ENCODE measurements at regions not wholly inside any gene's neighbourhood (a gene's known extent, or its start where the extent isn't known, plus 50 kb on each side); places are given as distances from the start of the nearest gene placed in this dataset.
"Not testable (repeated sequence)": the region's sequence is repeated elsewhere in the genome, so short reads cannot be mapped to it uniquely, and the experiment has no call there.

DNA sequence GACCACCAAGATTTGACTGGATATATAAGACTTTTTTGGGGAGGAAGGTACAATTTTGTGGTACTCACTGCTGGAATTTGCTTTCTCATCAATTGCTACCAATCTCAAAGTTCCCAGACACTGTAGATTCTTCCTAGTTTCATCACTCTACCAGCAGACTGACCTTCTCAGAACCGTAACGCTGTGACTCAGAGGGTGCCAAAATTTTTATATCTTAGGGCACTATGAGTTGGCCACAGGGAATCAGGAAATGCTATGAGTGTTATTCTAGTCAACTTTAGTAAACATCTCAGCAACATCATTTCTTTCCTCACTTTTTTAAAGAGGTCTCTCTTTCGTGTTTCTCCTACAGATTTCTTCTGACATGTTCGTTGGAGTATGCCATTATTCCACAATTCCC, 499.0 kb downstream of the TMX3 start:
- no peak for DNase-seq

- no peak for DNase-seq
These were observed 528.9 kb downstream of the TMX3 start for GRCh38 chr18:68186039-68186438.

GRCh38 chr18:68181956-68182355, 533.0 kb downstream of the TMX3 start:
- DNase-seq, result no peak

- no peak for DNase-seq
These were observed 535.1 kb downstream of the TMX3 start for GRCh38 chr18:68179811-68180210.

- no peak for DNase-seq
These were observed 536.0 kb downstream of the TMX3 start for GRCh38 chr18:68178921-68179320.

GRCh38 chr18:68177807-68178702, 536.9 kb downstream of the TMX3 start:
- DNase-seq, result no peak

DNA sequence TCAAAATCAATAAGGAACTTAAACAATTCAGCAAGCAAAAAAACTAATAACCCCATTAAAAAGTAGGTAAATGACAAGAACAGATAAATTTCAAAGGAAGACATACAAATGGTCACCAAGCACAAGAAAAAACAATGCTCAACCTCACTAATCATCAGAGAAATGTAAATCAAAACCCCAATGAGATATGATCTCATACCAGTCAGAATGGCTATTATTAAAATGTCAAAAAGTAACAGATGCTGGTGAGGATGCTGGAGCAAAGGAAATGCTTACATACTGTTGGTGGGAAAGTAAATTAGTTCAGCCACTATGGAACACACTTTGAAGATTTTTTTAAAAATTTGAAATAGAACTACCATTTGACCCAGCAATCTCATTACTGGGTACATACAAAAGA, 538.0 kb downstream of the TMX3 start:
- no peak for DNase-seq

GRCh38 chr18:68172842-68173549, 541.9 kb downstream of the TMX3 start:
- no peak for DNase-seq

DNA sequence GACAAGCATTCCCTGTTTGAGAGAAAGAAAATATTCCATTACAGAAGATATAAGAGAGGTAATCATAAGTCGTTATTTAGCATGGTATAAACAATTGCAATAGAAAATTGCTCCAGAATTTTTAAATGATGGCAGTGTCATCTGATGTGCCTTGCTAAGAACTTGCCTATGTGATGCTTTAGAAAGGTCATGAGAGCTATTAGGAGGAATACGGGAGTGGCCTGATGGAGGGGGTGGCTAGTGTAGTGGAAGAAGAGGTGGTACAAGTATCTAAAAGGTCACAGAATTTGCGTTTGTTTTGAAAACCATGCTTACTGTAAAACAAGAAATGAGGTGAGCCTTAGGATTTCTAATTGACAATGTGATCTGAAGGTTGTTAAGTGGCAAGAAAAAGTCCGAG, 550.0 kb downstream of the TMX3 start:
- DNase-seq, result no peak

DNA sequence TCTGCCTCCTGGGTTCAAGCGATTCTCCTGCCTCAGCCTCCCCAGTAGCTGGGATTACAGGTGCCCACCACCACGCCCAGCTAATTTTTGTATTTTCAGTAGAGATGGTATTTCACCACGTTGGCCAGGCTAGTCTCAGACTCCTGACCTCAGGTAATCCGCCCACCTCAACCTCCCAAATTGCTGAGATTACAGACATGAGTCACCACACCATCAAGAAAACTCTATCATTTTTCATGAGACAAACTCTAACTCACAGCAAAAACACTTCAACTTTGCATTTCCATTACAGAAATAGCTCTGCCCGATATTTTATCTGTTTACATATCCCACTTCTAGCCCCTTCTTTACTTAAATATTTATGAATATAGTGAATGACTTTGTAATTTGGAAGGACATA, 561.1 kb downstream of the TMX3 start:
- DNase-seq, result not testable (repeated sequence)

DNA sequence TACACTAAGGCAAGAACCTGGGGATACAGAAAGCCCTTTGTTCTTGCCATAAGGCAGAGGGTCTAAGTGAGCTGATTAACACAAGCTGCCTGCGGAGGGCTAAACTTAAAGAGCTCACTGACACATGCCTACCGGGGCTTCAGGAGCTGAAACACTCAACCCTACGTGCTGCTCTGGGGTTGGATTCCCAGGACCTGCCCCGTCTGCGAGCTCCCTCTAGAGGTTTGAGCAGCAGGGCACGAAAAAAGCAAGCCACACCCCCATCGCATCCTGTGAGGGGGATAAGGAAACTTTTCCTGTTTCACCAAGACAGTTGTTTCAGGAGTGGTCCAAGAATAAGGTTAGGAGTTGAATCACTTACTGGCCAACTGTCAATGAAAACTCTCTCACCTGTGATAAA, 562.1 kb downstream of the TMX3 start:
- no peak for DNase-seq

- DNase-seq, result no peak
These were observed 563.9 kb downstream of the TMX3 start for GRCh38 chr18:68150961-68151360.

- no peak for DNase-seq
These were observed 566.0 kb downstream of the TMX3 start for GRCh38 chr18:68148863-68149262.

GRCh38 chr18:68147728-68148127, 567.2 kb downstream of the TMX3 start:
- DNase-seq, result no peak

GRCh38 chr18:68121826-68122225, 593.1 kb downstream of the TMX3 start:
- DNase-seq, result no peak

DNA sequence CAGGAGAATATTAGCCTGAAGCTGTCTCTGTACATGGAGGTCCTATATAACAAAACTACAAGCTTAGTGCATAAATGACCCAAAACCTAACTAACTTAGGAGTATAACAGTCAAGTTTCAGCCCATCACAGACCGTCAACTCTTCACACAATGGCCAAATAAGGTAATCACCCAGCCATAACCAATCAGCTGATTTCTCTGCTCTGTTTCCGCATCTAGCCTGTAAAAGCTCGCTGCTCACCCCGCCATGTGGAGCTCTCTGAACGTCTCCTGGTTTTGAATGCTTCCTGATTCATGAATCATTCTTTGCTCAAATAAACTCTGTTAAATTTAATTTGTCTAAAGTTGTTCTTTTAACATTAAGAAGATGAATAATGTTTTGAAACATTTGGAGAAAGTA, 593.6 kb downstream of the TMX3 start:
- no peak for DNase-seq

DNA sequence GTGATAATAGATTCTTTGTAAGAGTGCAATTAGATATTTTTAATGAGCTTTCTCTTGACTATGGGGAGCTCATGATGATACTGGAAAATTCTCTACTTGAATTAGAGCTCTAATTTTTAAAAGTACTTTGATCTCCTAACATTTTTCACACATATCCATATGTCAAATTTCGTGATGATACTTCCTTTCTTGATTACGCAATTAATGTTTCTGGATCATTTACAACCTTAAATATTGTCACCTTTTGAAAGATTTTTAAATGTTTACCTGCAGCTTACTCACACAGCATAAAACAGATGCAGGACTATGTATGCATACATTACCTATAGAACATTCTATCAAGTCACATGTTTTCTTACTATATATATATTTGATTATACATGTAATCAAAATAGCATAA, 598.5 kb upstream of the DSEL start:
- DNase-seq, result no peak

GRCh38 chr18:68104036-68104435, 587.5 kb upstream of the DSEL start:
- no peak for DNase-seq

DNA sequence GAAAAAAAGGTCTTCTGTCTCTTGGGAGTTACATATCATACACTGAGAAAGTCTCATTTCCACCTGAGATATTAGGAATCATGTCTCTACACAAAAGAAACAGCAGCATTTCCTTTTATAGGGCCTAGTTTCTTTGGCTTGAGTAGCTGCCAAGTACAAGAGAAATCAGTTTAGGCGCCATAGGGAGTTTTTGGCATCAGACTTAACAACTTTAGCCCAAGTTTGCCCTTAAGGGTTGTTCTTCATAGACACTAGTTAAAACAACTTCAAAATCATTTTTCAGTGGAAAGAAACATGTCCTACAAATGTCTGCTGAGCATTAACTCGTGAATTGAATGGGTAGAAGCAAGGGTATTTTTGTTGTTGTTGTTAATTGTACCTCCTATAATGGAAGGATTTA, 587.0 kb upstream of the DSEL start:
- no peak for DNase-seq

DNA sequence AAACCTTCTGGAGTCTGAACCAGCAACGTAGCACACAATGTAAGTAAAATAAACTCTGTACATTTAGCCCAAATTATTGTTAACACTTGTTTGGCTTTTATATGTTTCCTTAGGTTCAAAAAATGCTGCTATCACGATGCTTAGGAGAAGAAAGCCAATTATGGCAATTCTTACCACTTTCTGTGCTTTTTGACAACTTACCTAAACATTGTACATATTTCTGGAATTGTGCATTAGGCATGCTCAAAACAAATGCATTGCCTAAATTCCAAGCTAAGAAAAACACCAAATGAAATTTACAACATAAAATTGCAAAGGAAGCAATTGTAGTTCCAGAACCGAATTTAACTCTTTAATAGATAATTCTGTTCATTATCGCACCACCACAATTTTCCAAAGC, 585.6 kb upstream of the DSEL start:
- DNase-seq, result no peak

DNA sequence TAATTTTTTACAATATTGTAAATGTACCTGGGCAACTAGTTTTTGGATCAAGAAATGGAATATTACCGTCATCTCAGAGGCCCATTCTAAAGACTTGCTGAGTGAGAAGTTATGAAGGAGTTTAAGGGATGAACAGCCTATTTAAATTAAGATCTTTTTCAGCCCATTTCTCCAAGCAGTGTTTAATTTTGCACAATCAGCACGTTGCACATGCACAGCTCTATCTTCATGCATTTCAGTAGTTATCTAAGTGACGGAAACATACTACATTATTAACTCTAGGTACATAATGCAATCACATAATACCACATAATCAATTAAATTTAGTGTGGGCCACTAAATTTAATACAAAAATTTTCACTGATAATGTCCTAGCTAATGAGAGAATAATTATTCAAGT, 582.1 kb upstream of the DSEL start:
- no peak for DNase-seq

DNA sequence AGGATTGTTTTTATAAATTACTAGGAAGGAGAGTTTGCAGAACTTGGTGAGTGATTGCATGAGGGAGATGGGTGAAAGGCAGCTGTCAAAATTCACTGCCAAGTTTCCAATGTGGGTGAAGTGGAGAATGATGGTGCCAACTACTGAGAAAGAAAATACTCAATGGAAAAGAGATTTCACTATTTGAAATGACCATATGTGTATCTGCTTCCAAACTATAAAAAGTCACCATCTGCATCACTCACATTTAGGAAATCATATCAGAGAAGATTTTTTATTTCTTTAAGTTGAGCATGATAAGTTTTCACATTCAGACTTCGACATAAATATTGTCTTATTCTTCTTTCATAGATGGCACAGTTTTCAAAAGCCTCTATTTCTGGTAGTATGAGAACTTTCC, 570.0 kb upstream of the DSEL start:
- DNase-seq, result no peak

- no peak for DNase-seq
These were observed 568.7 kb upstream of the DSEL start for GRCh38 chr18:68085251-68085650.

DNA sequence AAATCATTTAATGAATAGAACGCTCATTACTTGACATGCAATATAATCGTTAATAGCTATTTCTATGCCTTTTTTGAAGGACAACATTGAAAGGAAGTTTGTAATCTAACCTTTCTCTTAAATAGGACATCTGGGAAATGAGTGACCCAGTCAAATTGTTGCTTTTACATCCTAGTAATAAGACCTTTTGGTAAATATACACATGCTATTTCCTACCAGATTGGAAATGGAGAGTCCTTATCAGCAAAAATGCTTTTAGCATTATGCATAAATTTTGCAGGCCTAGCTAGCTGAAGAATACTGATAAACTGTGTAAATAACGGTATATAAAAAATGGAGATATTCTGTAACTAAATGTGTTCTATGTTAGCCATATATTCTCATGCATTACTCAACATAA, 567.3 kb upstream of the DSEL start:
- DNase-seq, result no peak

DNA sequence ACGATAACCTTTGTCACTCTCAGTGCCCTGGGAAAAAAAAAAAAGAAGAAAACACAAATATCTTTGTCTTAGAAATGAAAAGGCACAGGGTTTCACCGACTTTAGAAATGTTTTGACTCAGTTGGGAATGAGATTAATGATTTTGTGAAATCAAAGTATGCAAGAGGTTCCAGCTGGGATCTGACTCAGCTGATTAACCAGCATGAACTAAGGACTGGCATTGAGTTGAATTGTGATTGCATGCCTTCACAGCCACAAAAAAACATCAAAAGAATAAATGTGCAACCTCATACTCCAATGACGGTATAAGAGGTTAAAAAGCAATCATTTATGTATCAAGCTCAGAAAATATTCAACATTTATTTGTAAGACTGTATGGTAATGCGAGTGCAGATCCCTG, 566.6 kb upstream of the DSEL start:
- no peak for DNase-seq
